G401 (cell line): ENCODE measurements at regions not wholly inside any gene's neighbourhood (a gene's known extent, or its start where the extent isn't known, plus 50 kb on each side); places are given as distances from the start of the nearest gene placed in this dataset.
A peak's percentile ranks its signal among the peaks of the same experiment; 100 is the strongest.

Source experiments
- DNase-seq: peaks from one replicate; pipeline ENCODE4 v3.0.0-alpha.2; 2015; ENCODE audit warnings: low spot score
- in situ Hi-C: cut with HindIII; loops from 2 replicates; pipeline ENCODE4 v1.10.0; 2016; ENCODE audit warnings: low sequenced_read_pairs, mixed read lengths

- in situ Hi-C loops, result no loop called here
- DNase-seq, result peak; percentile 74
Observed at GRCh38 chr22:48567213-48567975, 1260.3 kb downstream of the BRD1 start.

GRCh38 chr22:48566741-48567140 is 1260.9 kb downstream of the BRD1 start:
- DNase-seq, result no peak
- in situ Hi-C loops, result no loop called here

GRCh38 chr22:48565901-48566501 is 1261.7 kb downstream of the BRD1 start:
- no peak for DNase-seq
- in situ Hi-C loops, result no loop called here

GRCh38 chr22:48564995-48565394 is 1262.7 kb downstream of the BRD1 start:
- in situ Hi-C loops, result no loop called here
- DNase-seq, result no peak

- in situ Hi-C loops, result no loop called here
- no peak for DNase-seq
Observed at GRCh38 chr22:48563966-48564330, 1263.7 kb downstream of the BRD1 start.

GRCh38 chr22:48563118-48563965 is 1264.3 kb downstream of the BRD1 start:
- in situ Hi-C loops, result no loop called here
- DNase-seq, result no peak

DNA sequence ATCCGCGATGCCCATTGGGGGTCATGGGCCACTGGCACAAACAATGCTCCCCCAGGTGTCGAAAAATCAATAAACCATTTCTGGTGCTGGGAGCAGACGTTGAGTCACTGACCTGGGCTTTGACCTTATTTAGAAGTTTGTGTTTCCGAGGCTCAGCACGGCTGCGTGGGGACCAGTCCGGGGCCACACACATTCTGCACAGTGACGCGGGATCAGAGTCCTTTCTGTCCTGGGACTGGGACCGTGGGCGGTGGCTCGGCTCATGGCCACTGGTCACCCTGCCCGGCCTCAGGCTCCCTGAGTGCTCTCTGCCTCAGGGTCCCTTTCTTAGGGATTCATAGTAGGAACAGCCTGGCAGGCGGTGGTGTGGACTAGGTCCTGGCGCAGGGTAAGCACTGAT is 1266.0 kb downstream of the BRD1 start:
- in situ Hi-C loops, result no loop called here

GRCh38 chr22:48560836-48561235 is 1266.8 kb downstream of the BRD1 start:
- in situ Hi-C loops, result no loop called here
- no peak for DNase-seq

More for the DNA sequence above, 1266.0 kb downstream of the BRD1 start:
- no peak for DNase-seq

- in situ Hi-C loops, result no loop called here
- no peak for DNase-seq
Observed at GRCh38 chr22:48560389-48560751, 1267.3 kb downstream of the BRD1 start.

GRCh38 chr22:48559647-48560388 is 1267.9 kb downstream of the BRD1 start:
- in situ Hi-C loops, result no loop called here
- no peak for DNase-seq

GRCh38 chr22:48558606-48559402 is 1268.9 kb downstream of the BRD1 start:
- in situ Hi-C loops, result no loop called here

DNA sequence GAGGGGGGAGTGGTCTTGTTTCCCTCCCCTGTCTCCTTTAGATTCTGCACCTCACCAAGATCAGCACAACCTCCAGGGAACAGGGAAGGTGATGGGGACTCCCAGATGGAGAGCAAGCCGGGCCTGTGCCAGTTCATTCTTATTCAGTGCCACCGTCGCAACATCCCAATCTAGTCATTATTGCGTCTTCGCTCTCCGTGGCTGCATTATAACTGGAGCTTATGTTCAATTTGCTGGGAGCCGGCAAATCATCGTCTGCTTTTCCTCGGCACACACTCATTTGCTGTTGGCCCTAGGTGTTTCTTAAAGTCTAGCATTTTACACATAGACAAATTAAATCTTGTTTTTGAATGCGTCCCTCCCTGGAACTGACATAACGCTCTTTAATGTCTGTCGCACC is 1269.7 kb downstream of the BRD1 start:
- in situ Hi-C loops, result no loop called here
- no peak for DNase-seq

More at GRCh38 chr22:48558606-48559402, 1268.9 kb downstream of the BRD1 start:
- no peak for DNase-seq

- in situ Hi-C loops, result no loop called here
- DNase-seq, result no peak
Observed at GRCh38 chr22:48557473-48557872, 1270.2 kb downstream of the BRD1 start.

- DNase-seq, result no peak
- in situ Hi-C loops, result no loop called here
Observed at GRCh38 chr22:48556751-48557150, 1270.9 kb downstream of the BRD1 start.

DNA sequence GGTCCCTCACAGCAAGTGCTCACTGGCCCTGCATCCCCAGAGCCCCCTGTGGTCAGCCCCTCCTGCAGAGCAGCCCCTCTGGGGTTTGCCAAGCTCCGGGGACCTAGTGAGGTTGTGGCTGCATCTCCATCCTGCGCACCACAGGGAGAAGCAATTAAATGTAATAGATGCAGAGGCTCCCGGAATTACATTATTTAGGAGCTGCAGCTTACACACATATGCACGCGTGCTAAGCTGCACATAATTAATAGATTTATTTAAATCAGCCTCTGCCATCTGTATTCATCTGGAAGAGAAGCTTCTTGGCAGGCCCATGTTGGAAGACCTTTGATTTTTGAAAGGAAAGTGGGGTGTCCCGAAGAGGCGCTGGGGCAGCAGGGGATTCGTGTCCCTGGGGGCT is 1271.5 kb downstream of the BRD1 start:
- in situ Hi-C loops, result no loop called here
- DNase-seq, result no peak

DNA sequence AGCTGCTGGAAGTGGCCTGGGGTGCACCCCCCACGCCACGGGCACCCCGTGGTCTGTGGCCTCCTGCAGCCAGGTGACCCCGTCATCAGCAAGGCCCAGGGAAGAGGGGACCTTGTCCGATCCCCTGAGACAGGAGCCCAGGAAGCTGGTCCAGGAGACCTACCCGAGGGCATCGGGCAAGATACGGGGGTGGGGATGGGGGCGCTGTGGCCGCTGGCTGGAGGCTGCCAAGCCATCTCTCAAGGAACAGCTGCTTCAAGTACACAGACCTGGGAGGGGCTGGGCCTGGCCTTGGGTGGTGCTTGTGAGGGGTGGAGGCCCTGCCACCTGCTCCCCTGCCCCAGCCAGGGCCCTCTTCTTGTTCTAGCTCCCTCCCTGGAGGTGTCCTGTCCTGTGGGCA is 1272.1 kb downstream of the BRD1 start:
- in situ Hi-C loops, result no loop called here
- no peak for DNase-seq

GRCh38 chr22:48554893-48555572 is 1272.6 kb downstream of the BRD1 start:
- peak; percentile 49 for DNase-seq
- in situ Hi-C loops, result no loop called here

DNA sequence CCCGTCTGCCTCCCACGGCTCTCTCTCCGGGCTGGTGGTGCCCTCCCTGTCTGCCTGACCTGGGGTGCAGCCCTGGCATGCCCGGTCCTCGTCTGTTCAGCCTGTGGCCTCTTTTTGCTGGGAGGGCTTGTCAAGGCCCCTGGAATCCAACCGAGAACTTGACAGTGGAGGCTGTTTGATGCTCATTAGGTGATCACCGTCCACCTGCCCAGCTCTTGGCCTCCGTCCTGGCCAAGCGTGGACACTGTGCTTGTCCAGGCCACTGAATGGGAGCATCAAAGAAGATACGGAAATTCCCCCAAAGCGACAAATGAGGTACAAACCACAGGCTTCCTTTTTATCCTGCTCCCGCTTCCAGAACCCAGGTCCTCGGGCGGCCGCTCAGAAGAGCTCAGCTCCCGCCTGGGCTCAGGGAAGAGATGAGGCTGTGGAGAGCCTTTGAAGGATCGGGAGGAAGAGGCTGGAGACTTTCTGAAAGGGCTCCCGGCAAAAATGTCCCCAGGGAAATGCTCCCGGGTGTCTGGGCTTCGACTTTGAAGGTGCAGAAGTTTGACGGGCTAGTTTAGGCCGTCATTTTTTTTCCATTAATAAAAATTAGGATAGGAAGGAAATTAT is 1273.9 kb downstream of the BRD1 start:
- DNase-seq, result peak; percentile 78

More for the DNA sequence above, 1273.9 kb downstream of the BRD1 start:
- in situ Hi-C loops, result no loop called here
